NB4 (cell line): ENCODE measurements at regions not wholly inside any gene's neighbourhood (a gene's known extent, or its start where the extent isn't known, plus 50 kb on each side); places are given as distances from the start of the nearest gene placed in this dataset.

Source experiments
- CTCF ChIP-seq: IDR thresholded peaks from one replicate; pipeline ENCODE4 v1.5.1; 2012; ENCODE audit warnings: low read depth, low read length
- MYC ChIP-seq: IDR thresholded peaks from 2 replicates; pipeline ENCODE4 v1.6.1; 2011; ENCODE audit warnings: low read depth, low read length
- POLR2A ChIP-seq: IDR thresholded peaks from 2 replicates; pipeline ENCODE4 v1.6.1; 2011; ENCODE audit warnings: mild to moderate bottlenecking; ENCODE audit not compliant: insufficient read length; ENCODE audit errors: extremely low read depth

GRCh38 chr2:198782734-198783133 lies 675.0 kb downstream of the SATB2 start:
- TF ChIP-seq MYC, result no peak
- TF ChIP-seq CTCF, result no peak
- TF ChIP-seq POLR2A, result no peak
